GM12892 (cell line): ENCODE measurements at regions not wholly inside any gene's neighbourhood (a gene's known extent, or its start where the extent isn't known, plus 50 kb on each side); places are given as distances from the start of the nearest gene placed in this dataset.
"Not testable (repeated sequence)": the region's sequence is repeated elsewhere in the genome, so short reads cannot be mapped to it uniquely, and the experiment has no call there.

Experiments
- DNase-seq: peaks from one replicate; pipeline ENCODE4 v3.0.0; 2011; ENCODE audit not compliant: insufficient read length
- FAIRE-seq: peaks from 2 replicates; lab custom pipeline; 2011; peaks lifted over from hg19 to GRCh38; lab: Jason Lieb, UNC
- POLR2A ChIP-seq: IDR thresholded peaks from 2 replicates; pipeline ENCODE4 v1.6.1; 2011; ENCODE audit warnings: low read depth, low read length, control low read depth
- POLR2AphosphoS5 ChIP-seq: IDR thresholded peaks from 2 replicates; pipeline ENCODE4 v1.6.1; 2011; ENCODE audit warnings: low read depth, low read length, control low read depth
- TAF1 ChIP-seq: IDR thresholded peaks from 2 replicates; pipeline ENCODE4 v1.6.1; 2011; ENCODE audit warnings: low read depth, mild to moderate bottlenecking, control low read depth, low read length, borderline replicate concordance

DNA sequence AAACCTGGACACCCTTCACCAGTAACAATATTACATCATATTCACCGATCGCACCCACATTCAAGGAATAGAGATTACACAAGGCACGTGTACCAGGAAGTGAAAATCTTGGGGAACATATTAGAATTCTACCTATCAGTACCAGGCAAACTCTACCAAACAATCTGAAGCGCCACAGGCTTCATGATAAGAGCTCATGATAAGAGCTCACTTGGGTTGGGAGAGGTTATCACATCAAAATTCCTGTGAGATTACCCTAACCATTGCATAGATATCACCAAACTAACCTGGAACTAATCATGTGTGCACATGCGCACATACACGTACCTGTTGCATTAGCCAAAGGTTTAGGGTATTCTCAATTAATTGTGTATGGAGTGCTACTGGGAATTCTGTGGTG, 1861.3 kb downstream of the PCDH9 start:
- no peak for TF ChIP-seq POLR2AphosphoS5
- no peak for TF ChIP-seq POLR2A
- TF ChIP-seq TAF1: no peak
- FAIRE-seq: no peak
- no peak for DNase-seq

DNA sequence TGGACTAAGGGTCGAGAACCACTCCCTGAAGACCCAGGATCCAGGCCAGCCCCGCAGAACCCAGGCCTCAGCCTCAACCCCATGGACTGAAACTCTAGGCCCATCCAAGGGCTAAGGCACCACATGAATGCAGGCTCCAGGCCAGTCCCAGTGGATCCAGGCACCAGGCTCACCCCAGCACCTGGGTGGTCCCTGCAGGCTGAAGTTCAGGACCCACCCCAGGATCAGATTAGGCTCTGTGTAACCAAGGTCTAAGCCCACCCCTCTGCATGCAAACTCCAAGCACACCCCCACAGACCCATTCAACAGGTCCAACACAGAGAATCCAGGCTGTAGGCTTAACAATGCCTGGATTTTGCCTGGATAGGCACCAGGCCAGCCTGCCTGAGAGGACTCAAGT, 1876.2 kb downstream of the PCDH9 start:
- DNase-seq (no peak), FAIRE-seq (no peak)
- no peak for TF ChIP-seq POLR2AphosphoS5
- no peak for TF ChIP-seq TAF1
- no peak for TF ChIP-seq POLR2A

DNA sequence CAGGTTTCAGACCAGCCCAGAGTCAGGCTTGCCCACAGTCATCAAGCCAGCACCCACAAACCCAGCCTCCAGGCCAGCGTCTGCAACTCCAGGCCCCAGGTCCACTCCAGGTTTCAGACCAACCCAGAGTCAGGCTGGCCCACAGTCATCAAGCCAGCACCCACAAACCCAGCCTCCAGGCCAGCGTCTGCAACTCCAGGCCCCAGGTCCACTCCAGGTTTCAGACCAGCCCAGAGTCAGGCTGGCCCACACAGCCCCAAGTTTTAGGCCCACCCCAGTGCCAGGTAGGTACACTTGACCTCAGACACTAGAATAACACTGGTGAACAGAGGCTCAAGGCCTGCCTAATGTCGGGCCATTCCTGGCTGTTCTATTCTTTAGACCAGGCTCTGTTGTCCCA, 1877.0 kb downstream of the PCDH9 start:
- FAIRE-seq, DNase-seq: not testable (repeated sequence)

DNA sequence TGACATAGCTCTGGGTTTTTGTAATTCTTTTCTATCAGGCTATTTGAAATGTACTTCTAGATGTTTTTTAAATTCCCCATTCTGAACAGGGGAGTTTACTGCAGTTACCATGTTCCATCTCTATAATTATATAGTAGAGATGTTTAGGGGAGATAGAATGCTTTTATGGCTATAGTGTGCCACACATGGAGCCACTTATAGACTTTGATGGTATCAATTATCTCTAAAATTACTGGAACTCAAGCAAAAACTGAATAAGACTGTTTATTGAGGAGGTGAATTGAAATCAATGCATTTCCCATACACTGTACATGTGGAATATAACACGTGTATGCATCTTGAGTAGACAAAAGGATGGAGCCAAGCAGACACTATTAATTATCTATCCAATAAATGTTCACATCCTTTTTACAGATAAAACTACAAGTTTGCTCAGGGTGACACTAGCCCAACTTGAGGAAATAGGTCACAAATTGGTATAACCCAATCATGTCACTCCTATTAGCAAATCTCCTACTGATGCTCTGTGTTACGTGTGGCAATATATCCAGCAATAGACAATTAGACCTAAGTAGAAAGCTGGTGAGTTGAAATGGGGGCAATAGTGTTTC, 1882.6 kb downstream of the PCDH9 start:
- DNase-seq (no peak), FAIRE-seq (no peak)
- TF ChIP-seq POLR2A (no peak), TAF1 (no peak), POLR2AphosphoS5 (no peak)

DNA sequence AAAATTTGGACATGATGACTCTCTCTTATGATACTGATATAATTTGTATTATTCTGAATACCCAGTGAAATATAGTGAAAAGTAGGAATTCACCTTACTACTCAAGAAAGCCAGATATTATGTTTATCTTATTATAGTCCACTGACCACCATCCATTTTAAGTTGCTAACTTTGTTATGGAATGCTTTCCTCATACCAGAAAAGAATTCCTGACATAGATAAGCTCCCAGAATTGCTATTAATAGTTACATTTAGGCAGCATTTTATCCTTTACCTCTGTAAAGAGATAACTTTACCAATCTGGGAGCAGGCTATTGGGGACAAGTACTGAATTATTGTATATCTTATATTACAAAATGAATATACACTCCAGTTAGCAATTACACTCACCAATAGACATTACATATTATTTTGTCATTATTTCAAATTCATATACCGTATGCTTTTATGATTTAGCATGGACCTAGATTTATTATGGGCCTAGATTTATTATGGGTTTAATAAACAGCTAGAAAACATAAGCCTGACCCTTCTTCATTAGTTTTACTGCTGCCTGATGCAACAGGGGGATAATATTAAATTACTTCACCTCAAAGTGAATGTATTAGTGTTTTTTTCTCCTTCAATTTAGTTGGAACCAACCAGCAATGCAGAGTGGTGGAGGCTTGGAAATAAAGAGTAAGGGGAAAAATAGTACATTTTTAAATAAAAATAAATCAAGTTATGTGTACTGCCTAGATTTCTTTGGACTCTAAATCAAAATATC, 1886.1 kb downstream of the PCDH9 start:
- TF ChIP-seq TAF1 (no peak), POLR2A (no peak), POLR2AphosphoS5 (no peak)
- no peak for DNase-seq
- FAIRE-seq: no peak

DNA sequence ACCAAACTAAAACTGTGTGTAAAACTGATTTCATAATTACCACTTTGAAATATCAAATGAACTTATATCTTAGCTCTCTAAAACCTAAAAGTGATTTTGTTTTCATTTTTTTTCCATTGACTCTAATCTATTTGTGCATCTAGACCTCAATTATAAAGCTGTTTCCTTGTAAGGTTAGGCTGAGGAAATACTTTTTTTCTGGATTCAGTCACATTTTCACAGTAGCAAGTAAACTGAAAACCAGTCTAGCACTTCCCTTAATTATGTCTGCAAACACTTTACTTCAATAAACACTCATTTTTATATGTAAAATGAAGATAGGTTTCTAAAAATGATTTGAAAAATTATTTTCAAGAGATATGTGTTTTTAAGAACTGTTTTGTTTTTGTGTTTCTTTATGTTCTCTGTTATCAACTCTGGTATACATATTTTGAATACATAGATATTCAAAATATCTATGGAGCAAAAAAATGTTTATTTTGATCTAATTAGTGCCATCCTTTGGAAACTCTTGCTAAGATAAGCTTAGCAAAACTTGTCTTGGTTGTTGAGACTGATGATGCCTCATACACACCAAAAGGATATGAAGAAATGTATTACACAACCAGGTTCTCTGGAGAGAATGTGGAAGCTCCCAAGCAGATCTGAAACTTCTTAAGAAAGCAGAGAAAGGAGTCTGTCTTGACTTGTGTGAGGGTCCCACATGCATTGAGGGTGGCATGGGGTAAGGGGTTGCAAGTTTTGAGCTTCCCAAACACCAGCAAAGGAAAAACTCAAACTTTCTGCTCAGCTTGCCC, 1887.4 kb downstream of the PCDH9 start:
- DNase-seq (no peak), FAIRE-seq (no peak)
- TF ChIP-seq TAF1 (no peak), POLR2AphosphoS5 (no peak), POLR2A (no peak)

DNA sequence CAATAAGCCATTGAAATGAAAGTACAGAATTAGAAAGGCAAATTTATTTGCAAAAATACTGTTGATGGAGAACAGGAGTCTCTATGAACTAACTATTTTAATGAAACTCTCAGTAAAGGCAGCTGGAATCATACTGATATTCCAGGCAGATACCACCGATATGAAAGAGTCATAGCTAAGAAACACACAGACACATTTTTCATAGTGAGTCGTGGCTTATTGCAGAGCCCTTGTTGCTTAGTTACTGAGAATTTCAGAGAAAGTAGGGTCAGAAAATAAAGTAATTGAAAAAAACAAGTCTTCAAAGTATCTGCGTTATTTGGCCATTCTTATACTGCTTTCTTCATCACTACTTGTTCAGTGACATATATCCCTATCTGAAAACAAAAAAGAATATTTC, 1890.9 kb downstream of the PCDH9 start:
- DNase-seq: no peak

DNA sequence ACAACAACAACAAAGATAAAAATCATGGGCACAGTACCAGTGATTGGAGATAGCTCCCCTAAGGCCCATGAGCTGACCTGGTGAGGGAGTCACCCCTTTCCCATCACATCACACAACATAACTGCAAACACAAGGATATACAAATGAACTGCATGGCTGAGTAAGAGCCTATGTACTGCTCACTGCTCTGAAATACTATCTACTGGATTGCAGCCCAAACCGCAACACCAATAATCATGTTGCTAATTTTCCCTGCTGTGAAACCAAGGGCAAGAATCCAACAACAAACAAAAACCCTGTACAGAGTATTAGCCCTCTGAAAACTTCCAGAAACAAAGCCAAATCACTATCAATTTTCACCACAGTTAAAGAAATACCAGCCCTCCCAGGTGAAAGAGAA, 1893.2 kb downstream of the PCDH9 start:
- no peak for TF ChIP-seq POLR2A
- TF ChIP-seq POLR2AphosphoS5: no peak
- TF ChIP-seq TAF1: no peak
- FAIRE-seq (no peak), DNase-seq (no peak)

More for the DNA sequence above, 1890.9 kb downstream of the PCDH9 start:
- TF ChIP-seq POLR2A: no peak
- no peak for TF ChIP-seq POLR2AphosphoS5
- TF ChIP-seq TAF1: no peak
- FAIRE-seq: no peak

DNA sequence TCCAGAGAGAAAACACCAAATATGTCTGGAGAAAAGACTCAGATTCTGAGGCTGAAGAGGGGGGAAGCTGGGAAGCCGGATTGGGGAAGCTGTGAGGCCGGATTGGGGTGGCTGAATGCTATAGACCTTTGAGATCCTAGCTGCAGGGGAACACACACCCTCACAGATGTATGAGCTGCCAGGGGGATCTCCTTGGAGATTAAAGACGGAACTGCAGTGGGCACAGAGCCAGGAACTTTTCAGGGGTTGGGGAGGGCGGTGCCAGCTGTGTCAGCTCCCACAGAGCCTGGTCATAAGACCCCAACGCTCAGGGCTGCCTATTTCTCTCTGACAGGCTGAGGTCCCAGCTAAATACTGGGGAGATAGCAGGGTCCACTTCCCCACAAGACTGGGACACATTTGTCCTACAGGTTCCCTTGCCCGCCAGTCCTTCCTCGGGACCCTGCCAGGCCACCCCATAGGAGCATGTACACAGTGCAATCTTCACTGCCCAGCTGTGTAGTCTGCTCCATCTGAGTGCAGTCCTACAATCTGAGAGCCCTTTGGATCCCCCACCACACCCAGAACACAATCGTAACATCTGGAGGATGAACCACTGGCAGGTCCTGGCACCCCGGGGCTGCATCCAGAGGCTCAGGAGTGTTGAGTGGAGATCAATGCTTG, 1893.9 kb downstream of the PCDH9 start:
- FAIRE-seq (no peak), DNase-seq (no peak)
- TF ChIP-seq POLR2A: no peak

DNA sequence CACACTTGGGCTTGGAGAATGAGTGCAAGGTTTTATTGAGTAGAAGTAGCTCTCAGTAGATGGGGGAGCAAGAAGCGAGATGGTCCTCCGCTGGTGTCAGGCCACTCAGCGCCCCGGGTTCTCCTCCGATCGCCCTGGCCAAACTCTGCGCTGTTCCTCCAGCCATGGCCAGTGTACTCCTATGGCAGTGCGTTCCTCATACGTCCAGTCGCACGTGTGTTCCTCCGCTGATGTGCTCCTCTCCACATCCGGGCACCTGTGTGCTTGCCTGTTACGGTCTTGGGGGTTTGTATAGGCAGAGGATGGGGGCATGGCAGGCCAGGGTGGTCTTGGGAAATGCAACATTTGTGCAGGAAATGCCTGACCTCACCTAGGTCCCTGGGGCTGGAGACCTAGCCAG, 1899.4 kb downstream of the PCDH9 start:
- TF ChIP-seq TAF1: no peak
- TF ChIP-seq POLR2AphosphoS5: no peak
- TF ChIP-seq POLR2A: no peak
- no peak for FAIRE-seq
- no peak for DNase-seq

DNA sequence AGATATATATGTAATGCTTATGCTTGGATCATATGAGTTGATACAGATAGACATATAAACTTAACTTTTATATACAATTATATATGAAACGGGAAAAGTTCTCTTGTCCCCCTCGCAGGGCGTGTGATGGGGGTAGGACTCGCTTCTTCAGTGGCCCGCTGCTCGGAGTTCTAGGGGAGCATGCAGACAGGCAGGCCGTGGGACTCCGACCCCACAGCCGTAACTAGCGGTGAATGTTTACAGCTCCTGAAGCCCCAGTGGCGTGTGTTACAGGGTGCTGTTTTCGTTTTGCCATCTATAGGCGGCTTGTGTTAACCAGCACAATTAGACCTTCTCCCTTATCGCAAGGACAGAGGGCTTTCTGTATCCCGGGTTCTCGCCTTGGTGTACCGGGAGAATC, 1899.8 kb downstream of the PCDH9 start:
- FAIRE-seq (no peak), DNase-seq (no peak)
- TF ChIP-seq POLR2A: no peak
- no peak for TF ChIP-seq POLR2AphosphoS5
- TF ChIP-seq TAF1: no peak

DNA sequence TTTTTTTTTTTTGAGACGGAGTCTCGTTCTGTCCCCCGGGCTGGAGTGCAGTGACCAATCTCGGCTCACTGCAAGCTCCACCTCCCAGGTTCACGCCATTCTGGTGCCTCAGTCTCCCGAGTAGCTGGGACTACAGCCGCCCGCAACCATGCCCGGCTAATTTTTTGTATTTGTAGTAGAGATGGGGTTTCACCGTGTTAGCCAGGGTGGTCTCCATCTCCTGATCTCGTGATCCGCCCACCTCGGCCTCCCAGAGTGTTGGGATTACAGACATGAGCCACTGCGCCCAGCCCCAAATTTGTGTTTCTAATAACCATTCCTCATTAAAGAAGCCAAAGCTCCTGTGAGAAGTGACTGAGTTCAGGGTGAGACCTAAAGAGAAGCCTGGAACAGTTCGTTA, 1906.9 kb downstream of the PCDH9 start:
- FAIRE-seq, DNase-seq: not testable (repeated sequence)

DNA sequence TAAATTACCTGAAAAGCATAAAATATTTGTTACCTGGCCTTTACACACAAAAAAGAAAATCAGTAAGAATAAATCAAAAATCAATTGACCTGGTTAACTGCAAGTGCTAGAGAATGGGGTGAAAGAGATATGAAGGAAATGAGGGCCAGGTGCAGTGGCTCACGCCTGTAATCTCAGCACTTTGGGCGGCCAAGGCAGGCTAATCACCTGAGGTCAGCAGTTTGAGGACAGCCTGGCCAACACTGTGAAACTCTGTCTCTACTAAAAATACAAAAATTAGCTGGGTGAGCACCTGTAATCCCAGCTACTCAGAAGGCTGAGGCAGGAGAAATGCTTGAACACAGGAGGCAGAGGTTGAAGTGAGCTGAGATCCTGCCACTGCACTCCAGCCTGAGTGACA, 1908.7 kb downstream of the PCDH9 start:
- not testable (repeated sequence) for FAIRE-seq, DNase-seq
